Upper lobe of left lung (tissue), 4 donors: ENCODE measurements at regions not wholly inside any gene's neighbourhood (a gene's known extent, or its start where the extent isn't known, plus 50 kb on each side); places are given as distances from the start of the nearest gene placed in this dataset.

Source experiments
- CTCF ChIP-seq, 6 experiments: fragments of 450-650 bp in 4 of 6; fragments of 200-600 bp in 2 of 6; sonication (generic) in 2 of 6; IDR thresholded peaks; one replicate each; pipeline ENCODE4 v1.5.1; 2016 to 2019; ENCODE audit warnings: antibody characterized with exemption in 6 of 6
- EP300 ChIP-seq, 4 donors: sonication (generic); formaldehyde crosslinking; IDR thresholded peaks; one replicate each; pipeline ENCODE4 v1.5.1; 2017; ENCODE audit warnings: antibody characterized with exemption in 4 of 4, control low read depth in 2 of 4
- POLR2A ChIP-seq, 4 donors: fragments of 450-650 bp; IDR thresholded peaks; one replicate each; pipeline ENCODE4 v1.5.1; 2016 to 2017; ENCODE audit warnings: antibody characterized with exemption in 4 of 4, mild to moderate bottlenecking in 2 of 4
- POLR2AphosphoS5 ChIP-seq, 2 donors: sonication (generic); formaldehyde crosslinking; IDR thresholded peaks; one replicate each; pipeline ENCODE4 v1.5.1; 2017; ENCODE audit warnings: antibody characterized with exemption in 2 of 2

- TF ChIP-seq CTCF (IDR thresholded peaks at IDR 0.05) (no peak), POLR2AphosphoS5 (IDR thresholded peaks at IDR 0.05) (no peak), POLR2A (IDR thresholded peaks at IDR 0.05) (no peak), EP300 (IDR thresholded peaks at IDR 0.05) (no peak)
Measured at GRCh38 chr22:48934446-48934845, 893.2 kb downstream of the BRD1 start.
